ENCODE measurements at regions not wholly inside any gene's neighbourhood (a gene's known extent, or its start where the extent isn't known, plus 50 kb on each side); places are given as distances from the start of the nearest gene placed in this dataset.

- TF ChIP-seq CTCF (IDR thresholded peaks at IDR 0.05) (no peak), POLR2A (IDR thresholded peaks at IDR 0.05) (no peak)
These were observed 143.7 kb downstream of the DLL1 start for GRCh38 chr6:170147056-170147787.
